HCT116 (cell line): ENCODE measurements at regions not wholly inside any gene's neighbourhood (a gene's known extent, or its start where the extent isn't known, plus 50 kb on each side); places are given as distances from the start of the nearest gene placed in this dataset.

Experiments used
- ATAC-seq: fragments of 200-7000 bp; cut with Tn5 transposase; 2 replicates; pipeline ENCODE4 v1.9.1; 2020; ENCODE audit warnings: mild to moderate bottlenecking, moderate library complexity
- BruUV-seq: library from RNA; stranded (reverse); fragments of 400-500 nt; replicated peaks from 2 replicates; lab custom pipeline; 2021; lab: Mats Ljungman, UMichigan
- CTCF ChIA-PET: fragments of 300-600 bp; sonication (Branson Sonifier 250); formaldehyde crosslinking; loops from one replicate; lab custom pipeline; 2021; ENCODE audit warnings: antibody characterized with exemption; lab: Charles Lee
- POLR2A ChIA-PET: fragments of 300-600, 350-600 bp; sonication (Branson Sonifier 250); formaldehyde crosslinking; loops from one replicate; lab custom pipeline; 2021; ENCODE audit warnings: antibody characterized with exemption; lab: Charles Lee
- RAD21 ChIA-PET, 2 experiments: fragments of 300-600 bp; sonication (Branson Sonifier 250); formaldehyde crosslinking; loops; one replicate each; lab custom pipeline; 2023; ENCODE audit warnings: low total read pairs in 2 of 2; ENCODE audit not compliant: uncharacterized antibody in 2 of 2, unreplicated experiment in 2 of 2, low non-redundant PET in 1 of 2; lab: Charles Lee
- DNase-seq: peaks from one replicate; pipeline ENCODE4 v3.0.0-alpha.2; 2010; ENCODE audit warnings: low read depth, low spot score
- H2AFZ ChIP-seq: fragments of 200-600 bp; shearing (Covaris generic), sonication (generic); 2 replicates; pipeline ENCODE4 v1.6.1; 2017; ENCODE audit warnings: low read depth, mixed run types, mixed read lengths, antibody characterized with exemption, low read length; ENCODE audit not compliant: poor library complexity, severe bottlenecking
- H3K27ac ChIP-seq: 2 replicates; pipeline ENCODE4 v1.5.1; 2012; ENCODE audit warnings: low read depth, low read length
- H3K27me3 ChIP-seq: fragments of 200-600 bp; sonication (generic); 2 replicates; pipeline ENCODE4 v1.6.1; 2016; ENCODE audit warnings: mixed run types, low read length, mixed read lengths; ENCODE audit not compliant: insufficient read depth
- H3K36me3 ChIP-seq, 2 experiments: fragments of 200-500 bp in 1 of 2; fragments of 200-600 bp in 1 of 2; sonication (Bioruptor generic) in 1 of 2; sonication (generic) in 1 of 2; 2 replicates each; pipeline versions ENCODE4 v1.5.1 to v1.6.1; 2014 to 2016; ENCODE audit warnings: low read length in 2 of 2, inconsistent platforms in 1 of 2, mixed read lengths in 1 of 2, mixed run types in 1 of 2; ENCODE audit not compliant: insufficient read depth in 2 of 2, control insufficient read depth in 1 of 2
- H3K4me1 ChIP-seq, 2 experiments: fragments of 200-600 bp in 1 of 2; sonication (generic) in 1 of 2; 2 replicates each; pipeline versions ENCODE4 v1.5.1 to v1.6.1; 2012 to 2017; ENCODE audit warnings: low read length in 2 of 2, inconsistent platforms in 1 of 2, mild to moderate bottlenecking in 1 of 2, mixed read lengths in 1 of 2, mixed run types in 1 of 2, moderate library complexity in 1 of 2; ENCODE audit not compliant: insufficient read depth in 2 of 2, control insufficient read depth in 1 of 2
- H3K4me2 ChIP-seq: fragments of 200-600 bp; sonication (generic); 2 replicates; pipeline ENCODE4 v1.6.1; 2017; ENCODE audit warnings: mixed run types, low read length, mixed read lengths
- H3K4me3 ChIP-seq, 2 experiments: fragments of 200-600 bp in 1 of 2; sonication (generic) in 1 of 2; replicated peaks in 1 of 2; 2 replicates each; pipeline ENCODE4 v1.5.1; 2011 to 2016; ENCODE audit warnings: low read length in 2 of 2, control low read depth in 1 of 2, low read depth in 1 of 2, mild to moderate bottlenecking in 1 of 2, mixed read lengths in 1 of 2, mixed run types in 1 of 2
- H3K79me2 ChIP-seq: fragments of 200-600 bp; sonication (generic); 2 replicates; pipeline ENCODE4 v1.6.1; 2017; ENCODE audit warnings: mild to moderate bottlenecking, mixed run types, low read length, moderate library complexity, mixed read lengths; ENCODE audit not compliant: insufficient read depth
- H3K9ac ChIP-seq: fragments of 200-600 bp; sonication (generic); 2 replicates; pipeline ENCODE4 v1.6.1; 2016; ENCODE audit warnings: low read length, mixed read lengths
- H3K9me2 ChIP-seq: fragments of 200-600 bp; sonication (generic), shearing (Covaris generic); 2 replicates; pipeline ENCODE4 v1.6.1; 2017; ENCODE audit warnings: mixed run types, mild to moderate bottlenecking, moderate library complexity; ENCODE audit not compliant: insufficient read depth
- H3K9me3 ChIP-seq, 2 experiments: fragments of 200-500 bp in 1 of 2; fragments of 200-600 bp in 1 of 2; sonication (Bioruptor generic) in 1 of 2; sonication (generic) in 1 of 2; 2 replicates each; pipeline ENCODE4 v1.6.1; 2014 to 2017; ENCODE audit warnings: low read length in 2 of 2, mixed read lengths in 2 of 2, inconsistent platforms in 1 of 2, low read depth in 1 of 2, mild to moderate bottlenecking in 1 of 2, mixed run types in 1 of 2, moderate library complexity in 1 of 2; ENCODE audit not compliant: control insufficient read depth in 1 of 2, insufficient read depth in 1 of 2
- H4K20me1 ChIP-seq: fragments of 200-600 bp; sonication (generic), shearing (Covaris generic); 2 replicates; pipeline ENCODE4 v1.6.1; 2017; ENCODE audit warnings: mixed run types, mild to moderate bottlenecking, moderate library complexity; ENCODE audit not compliant: insufficient read depth
- CBX3 ChIP-seq: IDR thresholded peaks from 2 replicates; pipeline ENCODE4 v1.6.1; 2012; ENCODE audit warnings: low read depth
- CEBPB ChIP-seq: IDR thresholded peaks from 2 replicates; pipeline ENCODE4 v1.6.1; 2012; ENCODE audit warnings: low read depth
- EGR1 ChIP-seq: IDR thresholded peaks from 2 replicates; pipeline ENCODE4 v1.6.1; 2012; ENCODE audit warnings: low read depth
- ELF1 ChIP-seq: IDR thresholded peaks from 2 replicates; pipeline ENCODE4 v1.6.1; 2012; ENCODE audit warnings: low read depth, borderline replicate concordance
- EZH2 ChIP-seq: fragments of 200-600 bp; sonication (generic); IDR thresholded peaks from 2 replicates; pipeline ENCODE4 v1.6.1; 2017; ENCODE audit warnings: antibody characterized with exemption, mixed run types
- EZH2phosphoT487 ChIP-seq: fragments of 200-600 bp; IDR thresholded peaks from 2 replicates; pipeline ENCODE4 v1.6.1; 2018; ENCODE audit warnings: antibody characterized with exemption, borderline replicate concordance
- MAX ChIP-seq: IDR thresholded peaks from 2 replicates; pipeline ENCODE4 v1.6.1; 2012
- POLR2AphosphoS5 ChIP-seq: IDR thresholded peaks from 2 replicates; pipeline ENCODE4 v1.6.1; 2011; ENCODE audit warnings: mild to moderate bottlenecking, low read depth, low read length, moderate library complexity
- RAD21 ChIP-seq: IDR thresholded peaks from 2 replicates; pipeline ENCODE4 v1.6.1; 2012; ENCODE audit warnings: low read depth, mild to moderate bottlenecking
- SIN3A ChIP-seq: IDR thresholded peaks from 2 replicates; pipeline ENCODE4 v1.6.1; 2012; ENCODE audit warnings: low read depth
- SP1 ChIP-seq: IDR thresholded peaks from 2 replicates; pipeline ENCODE4 v1.6.1; 2012; ENCODE audit warnings: low read depth
- TCF7L2 ChIP-seq: IDR thresholded peaks from 2 replicates; pipeline ENCODE4 v1.7.0; 2011; ENCODE audit warnings: borderline replicate concordance, inconsistent platforms; ENCODE audit not compliant: insufficient read depth, insufficient read length; ENCODE audit errors: extremely low read depth
- ZBTB33 ChIP-seq: IDR thresholded peaks from 2 replicates; pipeline ENCODE4 v1.6.1; 2011; ENCODE audit warnings: mild to moderate bottlenecking, low read length, moderate library complexity; ENCODE audit not compliant: insufficient replicate concordance; ENCODE audit errors: extremely low read depth
- ZNF274 ChIP-seq: fragments of 200-500 bp; sonication (Bioruptor generic); IDR thresholded peaks from 2 replicates; pipeline ENCODE4 v1.6.1; 2014; ENCODE audit warnings: mild to moderate bottlenecking, low read depth, low read length, inconsistent platforms
- intact Hi-C: fragments of 100-400 bp; cut with micrococcal nuclease; formaldehyde crosslinking; loops from 2 replicates; pipeline ENCODE4 v1.10.0; 2022
- TF ChIP-seq, protein P1 (sequence below): IDR thresholded peaks from 2 replicates; pipeline ENCODE4 v1.6.1; 2012
- TF ChIP-seq, protein P2 (sequence below), 3 experiments: fragments of 200-600 bp in 1 of 3; sonication (generic) in 1 of 3; IDR thresholded peaks in 2 of 3; conservative IDR thresholded peaks in 1 of 3; 2 replicates each; pipeline ENCODE4 v1.5.1; 2012 to 2017; ENCODE audit warnings: low read depth in 2 of 3, low read length in 2 of 3, antibody characterized with exemption in 1 of 3, borderline replicate concordance in 1 of 3, control low read depth in 1 of 3, mild to moderate bottlenecking in 1 of 3, mixed read lengths in 1 of 3, mixed run types in 1 of 3, moderate library complexity in 1 of 3; ENCODE audit not compliant: insufficient read depth in 1 of 3

- Histone ChIP-seq H3K27ac (no peak overlapping the region), H3K9me2 (no peaks in the 10 kb centered on the region), H3K9ac (no peak overlapping the region), H3K79me2 (no peaks in the 10 kb centered on the region), H3K9me3 (no peaks in the 10 kb centered on the region), H3K36me3 (no peaks in the 10 kb centered on the region), H3K4me3 (no peak overlapping the region), H2AFZ (no peak overlapping the region), H3K27me3 (no peaks in the 10 kb centered on the region), H3K4me1 (no peaks in the 10 kb centered on the region), H3K4me2 (no peak overlapping the region), H4K20me1 (no peaks in the 10 kb centered on the region)
- ChIA-PET RAD21 (no interaction called here), POLR2A (no interaction called here), CTCF (no interaction called here)
- ATAC-seq (no peak), DNase-seq (no peak)
- intact Hi-C loops = no loop called here
- TF ChIP-seq EZH2 = no peak
- TF ChIP-seq EGR1 = no peak
- TF ChIP-seq POLR2AphosphoS5 = no peak
- BruUV-seq = no TSS peak
These were observed 95.8 kb downstream of the BDNF start for GRCh38 chr11:27604416-27604815.

GRCh38 chr11:27603376-27603990, 96.8 kb downstream of the BDNF start:
- ChIA-PET CTCF (no interaction called here), RAD21 (no interaction called here), POLR2A (no interaction called here)
- no peak for DNase-seq
- no peaks in the 10 kb centered on the region for H4K20me1 ChIP-seq
- no peaks in the 10 kb centered on the region for H3K36me3 ChIP-seq
- no peak overlapping the region for H3K9ac ChIP-seq
- H3K4me1 ChIP-seq = no peaks in the 10 kb centered on the region
- no peaks in the 10 kb centered on the region for H3K79me2 ChIP-seq
- intact Hi-C loops = no loop called here
- H3K27ac ChIP-seq = no peak overlapping the region
- no TSS peak for BruUV-seq
- ATAC-seq = no peak
- H3K4me3 ChIP-seq = no peak overlapping the region
- H3K9me3 ChIP-seq = no peaks in the 10 kb centered on the region
- H3K9me2 ChIP-seq = no peaks in the 10 kb centered on the region
- no peaks in the 10 kb centered on the region for H3K27me3 ChIP-seq
- no peak overlapping the region for H2AFZ ChIP-seq
- H3K4me2 ChIP-seq = no peak overlapping the region
- no peak for TF ChIP-seq ZNF274
- no peak for TF ChIP-seq RAD21
- no peak for TF ChIP-seq POLR2AphosphoS5
- no peak for TF ChIP-seq CEBPB
- TF ChIP-seq, protein P1, sequence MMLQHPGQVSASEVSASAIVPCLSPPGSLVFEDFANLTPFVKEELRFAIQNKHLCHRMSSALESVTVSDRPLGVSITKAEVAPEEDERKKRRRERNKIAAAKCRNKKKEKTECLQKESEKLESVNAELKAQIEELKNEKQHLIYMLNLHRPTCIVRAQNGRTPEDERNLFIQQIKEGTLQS = no peak
- no peak for TF ChIP-seq ELF1
- TF ChIP-seq CBX3 = no peak
- TF ChIP-seq, protein P2, sequence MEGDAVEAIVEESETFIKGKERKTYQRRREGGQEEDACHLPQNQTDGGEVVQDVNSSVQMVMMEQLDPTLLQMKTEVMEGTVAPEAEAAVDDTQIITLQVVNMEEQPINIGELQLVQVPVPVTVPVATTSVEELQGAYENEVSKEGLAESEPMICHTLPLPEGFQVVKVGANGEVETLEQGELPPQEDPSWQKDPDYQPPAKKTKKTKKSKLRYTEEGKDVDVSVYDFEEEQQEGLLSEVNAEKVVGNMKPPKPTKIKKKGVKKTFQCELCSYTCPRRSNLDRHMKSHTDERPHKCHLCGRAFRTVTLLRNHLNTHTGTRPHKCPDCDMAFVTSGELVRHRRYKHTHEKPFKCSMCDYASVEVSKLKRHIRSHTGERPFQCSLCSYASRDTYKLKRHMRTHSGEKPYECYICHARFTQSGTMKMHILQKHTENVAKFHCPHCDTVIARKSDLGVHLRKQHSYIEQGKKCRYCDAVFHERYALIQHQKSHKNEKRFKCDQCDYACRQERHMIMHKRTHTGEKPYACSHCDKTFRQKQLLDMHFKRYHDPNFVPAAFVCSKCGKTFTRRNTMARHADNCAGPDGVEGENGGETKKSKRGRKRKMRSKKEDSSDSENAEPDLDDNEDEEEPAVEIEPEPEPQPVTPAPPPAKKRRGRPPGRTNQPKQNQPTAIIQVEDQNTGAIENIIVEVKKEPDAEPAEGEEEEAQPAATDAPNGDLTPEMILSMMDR (IDR thresholded peaks at IDR 0.05 in 2 of 3, conservative IDR thresholded peaks at IDR 0.05 in 1 of 3; ENCODE audit: borderline replicate concordance in 1 of 3, insufficient read depth in 1 of 3, low read depth in 2 of 3, low read length in 2 of 3) = no peak
- TF ChIP-seq MAX = no peak
- TF ChIP-seq SIN3A = no peak
- no peak for TF ChIP-seq EZH2
- no peak for TF ChIP-seq EZH2phosphoT487
- no peak for TF ChIP-seq SP1
- no peak for TF ChIP-seq TCF7L2
- no peak for TF ChIP-seq ZBTB33
